Panc1 (cell line): ENCODE measurements at regions not wholly inside any gene's neighbourhood (a gene's known extent, or its start where the extent isn't known, plus 50 kb on each side); places are given as distances from the start of the nearest gene placed in this dataset.

Experiments used
- ATAC-seq: fragments of 200-7000 bp; cut with Tn5 transposase; 2 replicates; pipeline ENCODE4 v1.9.1; 2020; ENCODE audit warnings: mild to moderate bottlenecking, moderate library complexity
- BruUV-seq: library from RNA; stranded (reverse); fragments of 400-500 nt; replicated peaks from 2 replicates; lab custom pipeline; 2021; lab: Mats Ljungman, UMichigan
- CTCF ChIA-PET: fragments of 300-600 bp; sonication (Branson Sonifier 250); formaldehyde crosslinking; loops from one replicate; lab custom pipeline; 2022; ENCODE audit warnings: antibody characterized with exemption; lab: Charles Lee
- POLR2A ChIA-PET: fragments of 300-600 bp; sonication (Branson Sonifier 250); formaldehyde crosslinking; loops from one replicate; lab custom pipeline; 2022; ENCODE audit warnings: antibody characterized with exemption; lab: Charles Lee
- DNase-seq: peaks from one replicate; pipeline ENCODE4 v3.0.0-alpha.2; 2010; ENCODE audit warnings: low read depth, low spot score
- H3K27ac ChIP-seq: 2 replicates; pipeline ENCODE4 v1.5.1; 2011; ENCODE audit warnings: mild to moderate bottlenecking, low read length, inconsistent platforms
- H3K27me3 ChIP-seq: fragments of 200-500 bp; sonication (Bioruptor generic); 2 replicates; pipeline ENCODE4 v1.6.0; 2014; ENCODE audit warnings: low read length, inconsistent platforms; ENCODE audit not compliant: control insufficient read depth, insufficient read depth
- H3K36me3 ChIP-seq: fragments of 200-500 bp; sonication (Bioruptor generic); 2 replicates; pipeline ENCODE4 v1.5.1; 2014; ENCODE audit warnings: inconsistent platforms, mild to moderate bottlenecking, low read length, moderate library complexity; ENCODE audit not compliant: control insufficient read depth, insufficient read depth
- H3K4me1 ChIP-seq: 2 replicates; pipeline ENCODE4 v1.5.1; 2011; ENCODE audit warnings: inconsistent platforms, mild to moderate bottlenecking, low read length, moderate library complexity; ENCODE audit not compliant: control insufficient read depth, insufficient read depth
- H3K4me3 ChIP-seq, 2 experiments: 2 replicates each; pipeline ENCODE4 v1.5.1; 2011 to 2012; ENCODE audit warnings: low read depth in 2 of 2, low read length in 2 of 2, mild to moderate bottlenecking in 2 of 2, inconsistent platforms in 1 of 2, moderate library complexity in 1 of 2
- H3K9me3 ChIP-seq: fragments of 200-500 bp; sonication (Bioruptor generic); 2 replicates; pipeline ENCODE4 v1.5.1; 2014; ENCODE audit warnings: low read depth, mild to moderate bottlenecking, inconsistent platforms, low read length, moderate library complexity; ENCODE audit not compliant: control insufficient read depth, insufficient read depth
- POLR2AphosphoS5 ChIP-seq: IDR thresholded peaks from 2 replicates; pipeline ENCODE4 v1.6.1; 2012; ENCODE audit warnings: mild to moderate bottlenecking, low read depth, low read length, moderate library complexity
- SIN3A ChIP-seq: IDR thresholded peaks from 2 replicates; pipeline ENCODE4 v1.6.1; 2012; ENCODE audit warnings: low read depth, mild to moderate bottlenecking, low read length, moderate library complexity, borderline replicate concordance; ENCODE audit not compliant: insufficient read depth
- TCF7L2 ChIP-seq: IDR thresholded peaks from 2 replicates; pipeline ENCODE4 v1.6.1; 2011; ENCODE audit warnings: mild to moderate bottlenecking, low read depth, low read length, inconsistent platforms
- in situ Hi-C: cut with HindIII; loops from 2 replicates; pipeline ENCODE4 v1.10.0; 2016; ENCODE audit warnings: low sequenced_read_pairs, low pct_unique_long_range_greater_than_20kb
- intact Hi-C: fragments of 100-400 bp; cut with micrococcal nuclease; formaldehyde crosslinking; loops from one replicate; pipeline ENCODE4 v1.10.0; 2022; ENCODE audit not compliant: unreplicated experiment
- TF ChIP-seq, protein P1 (sequence below): fragments of 450-650 bp; IDR thresholded peaks from 2 replicates; pipeline ENCODE4 v1.5.1; 2017; ENCODE audit warnings: mild to moderate bottlenecking
- TF ChIP-seq, protein P2 (sequence below), 2 experiments: IDR thresholded peaks; 2 replicates each; pipeline ENCODE4 v1.6.1; 2011 to 2012; ENCODE audit warnings: low read depth in 2 of 2, control low read depth in 1 of 2, low read length in 1 of 2, mild to moderate bottlenecking in 1 of 2, moderate library complexity in 1 of 2; ENCODE audit not compliant: insufficient read depth in 1 of 2

DNA sequence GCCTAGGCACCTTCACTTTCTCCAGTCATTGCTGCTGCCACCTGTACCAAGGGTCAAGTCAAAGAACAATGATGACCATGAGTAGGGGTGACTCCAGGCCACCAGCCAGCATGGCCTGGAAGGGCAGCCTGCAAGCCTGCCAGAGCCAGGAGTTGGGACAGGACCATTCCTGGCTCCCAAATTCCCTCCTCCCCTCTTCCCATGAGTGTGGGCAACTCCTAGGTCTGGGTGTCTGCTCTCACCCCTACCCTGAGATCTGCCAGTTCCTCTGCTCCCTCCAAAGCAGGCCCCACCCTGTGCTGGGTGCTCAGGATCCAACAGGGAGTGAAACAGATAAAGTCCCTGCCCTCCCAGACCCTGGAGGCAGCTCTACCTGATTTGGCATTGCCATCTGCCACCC lies 125.8 kb upstream of the NANOS1 start:
- Histone ChIP-seq H3K27ac (no peak overlapping the region), H3K9me3 (no peaks in the 10 kb centered on the region), H3K27me3 (0 out of 2 replicates have a peak, but pooled peaks cover 3% of the 10 kb centered on the region), H3K4me1 (no peaks in the 10 kb centered on the region), H3K36me3 (no peaks in the 10 kb centered on the region), H3K4me3 (no peak overlapping the region)
- intact Hi-C loops: no loop called here
- in situ Hi-C loops: no loop called here
- TF ChIP-seq POLR2AphosphoS5 (no peak), SIN3A (no peak), TCF7L2 (no peak)
- TF ChIP-seq, protein P1, sequence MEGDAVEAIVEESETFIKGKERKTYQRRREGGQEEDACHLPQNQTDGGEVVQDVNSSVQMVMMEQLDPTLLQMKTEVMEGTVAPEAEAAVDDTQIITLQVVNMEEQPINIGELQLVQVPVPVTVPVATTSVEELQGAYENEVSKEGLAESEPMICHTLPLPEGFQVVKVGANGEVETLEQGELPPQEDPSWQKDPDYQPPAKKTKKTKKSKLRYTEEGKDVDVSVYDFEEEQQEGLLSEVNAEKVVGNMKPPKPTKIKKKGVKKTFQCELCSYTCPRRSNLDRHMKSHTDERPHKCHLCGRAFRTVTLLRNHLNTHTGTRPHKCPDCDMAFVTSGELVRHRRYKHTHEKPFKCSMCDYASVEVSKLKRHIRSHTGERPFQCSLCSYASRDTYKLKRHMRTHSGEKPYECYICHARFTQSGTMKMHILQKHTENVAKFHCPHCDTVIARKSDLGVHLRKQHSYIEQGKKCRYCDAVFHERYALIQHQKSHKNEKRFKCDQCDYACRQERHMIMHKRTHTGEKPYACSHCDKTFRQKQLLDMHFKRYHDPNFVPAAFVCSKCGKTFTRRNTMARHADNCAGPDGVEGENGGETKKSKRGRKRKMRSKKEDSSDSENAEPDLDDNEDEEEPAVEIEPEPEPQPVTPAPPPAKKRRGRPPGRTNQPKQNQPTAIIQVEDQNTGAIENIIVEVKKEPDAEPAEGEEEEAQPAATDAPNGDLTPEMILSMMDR: no peak
- TF ChIP-seq, protein P2, sequence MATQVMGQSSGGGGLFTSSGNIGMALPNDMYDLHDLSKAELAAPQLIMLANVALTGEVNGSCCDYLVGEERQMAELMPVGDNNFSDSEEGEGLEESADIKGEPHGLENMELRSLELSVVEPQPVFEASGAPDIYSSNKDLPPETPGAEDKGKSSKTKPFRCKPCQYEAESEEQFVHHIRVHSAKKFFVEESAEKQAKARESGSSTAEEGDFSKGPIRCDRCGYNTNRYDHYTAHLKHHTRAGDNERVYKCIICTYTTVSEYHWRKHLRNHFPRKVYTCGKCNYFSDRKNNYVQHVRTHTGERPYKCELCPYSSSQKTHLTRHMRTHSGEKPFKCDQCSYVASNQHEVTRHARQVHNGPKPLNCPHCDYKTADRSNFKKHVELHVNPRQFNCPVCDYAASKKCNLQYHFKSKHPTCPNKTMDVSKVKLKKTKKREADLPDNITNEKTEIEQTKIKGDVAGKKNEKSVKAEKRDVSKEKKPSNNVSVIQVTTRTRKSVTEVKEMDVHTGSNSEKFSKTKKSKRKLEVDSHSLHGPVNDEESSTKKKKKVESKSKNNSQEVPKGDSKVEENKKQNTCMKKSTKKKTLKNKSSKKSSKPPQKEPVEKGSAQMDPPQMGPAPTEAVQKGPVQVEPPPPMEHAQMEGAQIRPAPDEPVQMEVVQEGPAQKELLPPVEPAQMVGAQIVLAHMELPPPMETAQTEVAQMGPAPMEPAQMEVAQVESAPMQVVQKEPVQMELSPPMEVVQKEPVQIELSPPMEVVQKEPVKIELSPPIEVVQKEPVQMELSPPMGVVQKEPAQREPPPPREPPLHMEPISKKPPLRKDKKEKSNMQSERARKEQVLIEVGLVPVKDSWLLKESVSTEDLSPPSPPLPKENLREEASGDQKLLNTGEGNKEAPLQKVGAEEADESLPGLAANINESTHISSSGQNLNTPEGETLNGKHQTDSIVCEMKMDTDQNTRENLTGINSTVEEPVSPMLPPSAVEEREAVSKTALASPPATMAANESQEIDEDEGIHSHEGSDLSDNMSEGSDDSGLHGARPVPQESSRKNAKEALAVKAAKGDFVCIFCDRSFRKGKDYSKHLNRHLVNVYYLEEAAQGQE (IDR thresholded peaks at IDR 0.05; ENCODE audit: insufficient read depth in 1 of 2, low read depth in 2 of 2, low read length in 1 of 2): no peak
- no TSS peak for BruUV-seq
- POLR2A ChIA-PET: no interaction called here
- CTCF ChIA-PET: no interaction called here
- no peak for DNase-seq
- no peak; the same call in 1 of the 2 replicates for ATAC-seq

DNA sequence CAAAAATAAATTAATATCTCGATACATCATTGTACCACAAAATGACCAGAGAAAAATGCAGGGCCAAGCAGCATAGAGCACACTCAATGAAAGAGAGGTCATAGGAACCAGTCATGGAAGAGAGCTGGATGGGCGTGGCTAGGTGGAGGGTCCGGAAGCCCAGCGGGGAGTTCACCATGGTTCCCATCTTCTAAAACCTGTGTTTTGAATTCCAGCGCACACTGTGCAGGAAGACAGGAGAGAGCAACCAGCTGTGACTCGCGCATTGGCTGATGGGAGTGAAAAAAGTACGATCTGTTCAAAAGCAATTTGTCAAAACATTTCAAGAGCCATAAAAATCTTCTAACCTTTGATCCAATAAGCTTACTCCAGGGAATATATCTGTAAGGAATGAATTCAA lies 125.2 kb upstream of the NANOS1 start:
- Histone ChIP-seq H3K4me3 (no peak overlapping the region), H3K9me3 (no peaks in the 10 kb centered on the region), H3K27ac (no peak overlapping the region), H3K36me3 (no peaks in the 10 kb centered on the region), H3K4me1 (no peaks in the 10 kb centered on the region), H3K27me3 (0 out of 2 replicates have a peak, but pooled peaks cover 3% of the 10 kb centered on the region)
- intact Hi-C loops: no loop called here
- ATAC-seq (no peak), DNase-seq (no peak)
- no peak for TF ChIP-seq SIN3A
- TF ChIP-seq, protein P1: no peak
- TF ChIP-seq, protein P2 (IDR thresholded peaks at IDR 0.05; ENCODE audit: insufficient read depth in 1 of 2, low read depth in 2 of 2, low read length in 1 of 2): no peak
- no peak for TF ChIP-seq TCF7L2
- TF ChIP-seq POLR2AphosphoS5: no peak
- ChIA-PET CTCF (interaction anchor here (0.5 to 0.6 kb wide), 2 partner anchors 68 to 128 kb away, joined by 3 to 5 read pairs; no protein-coding TSS in a partner anchor), POLR2A (no interaction called here)
- no TSS peak for BruUV-seq
- in situ Hi-C loops: no loop called here
